ENCODE measurements at regions not wholly inside any gene's neighbourhood (a gene's known extent, or its start where the extent isn't known, plus 50 kb on each side); places are given as distances from the start of the nearest gene placed in this dataset.

GRCh38 chr10:131573256-131573655 is 261.7 kb upstream of the TCERG1L start:
- TF ChIP-seq, protein P1, sequence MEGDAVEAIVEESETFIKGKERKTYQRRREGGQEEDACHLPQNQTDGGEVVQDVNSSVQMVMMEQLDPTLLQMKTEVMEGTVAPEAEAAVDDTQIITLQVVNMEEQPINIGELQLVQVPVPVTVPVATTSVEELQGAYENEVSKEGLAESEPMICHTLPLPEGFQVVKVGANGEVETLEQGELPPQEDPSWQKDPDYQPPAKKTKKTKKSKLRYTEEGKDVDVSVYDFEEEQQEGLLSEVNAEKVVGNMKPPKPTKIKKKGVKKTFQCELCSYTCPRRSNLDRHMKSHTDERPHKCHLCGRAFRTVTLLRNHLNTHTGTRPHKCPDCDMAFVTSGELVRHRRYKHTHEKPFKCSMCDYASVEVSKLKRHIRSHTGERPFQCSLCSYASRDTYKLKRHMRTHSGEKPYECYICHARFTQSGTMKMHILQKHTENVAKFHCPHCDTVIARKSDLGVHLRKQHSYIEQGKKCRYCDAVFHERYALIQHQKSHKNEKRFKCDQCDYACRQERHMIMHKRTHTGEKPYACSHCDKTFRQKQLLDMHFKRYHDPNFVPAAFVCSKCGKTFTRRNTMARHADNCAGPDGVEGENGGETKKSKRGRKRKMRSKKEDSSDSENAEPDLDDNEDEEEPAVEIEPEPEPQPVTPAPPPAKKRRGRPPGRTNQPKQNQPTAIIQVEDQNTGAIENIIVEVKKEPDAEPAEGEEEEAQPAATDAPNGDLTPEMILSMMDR (IDR thresholded peaks at IDR 0.05; ENCODE audit: low read depth, low read length): no peak
- TF ChIP-seq POLR2A (IDR thresholded peaks at IDR 0.05; ENCODE audit: extremely low read depth, insufficient read length): no peak
- TF ChIP-seq, protein P2, sequence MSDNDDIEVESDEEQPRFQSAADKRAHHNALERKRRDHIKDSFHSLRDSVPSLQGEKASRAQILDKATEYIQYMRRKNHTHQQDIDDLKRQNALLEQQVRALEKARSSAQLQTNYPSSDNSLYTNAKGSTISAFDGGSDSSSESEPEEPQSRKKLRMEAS (IDR thresholded peaks at IDR 0.05; ENCODE audit: low read depth, low read length): no peak

Measured in NB4 (cell line).